GM12878 (cell line): ENCODE measurements at regions not wholly inside any gene's neighbourhood (a gene's known extent, or its start where the extent isn't known, plus 50 kb on each side); places are given as distances from the start of the nearest gene placed in this dataset.

ENCODE experiments used
- ATAC-seq: fragments of 200-7000 bp; cut with Tn5 transposase; 3 replicates; pipeline ENCODE4 v1.9.1; 2020; ENCODE audit warnings: mild to moderate bottlenecking, moderate library complexity
- BruUV-seq: library from RNA; stranded (reverse); fragments of 400-500 nt; replicated peaks from 2 replicates; lab custom pipeline; 2021; lab: Mats Ljungman, UMichigan
- CTCF ChIA-PET: fragments of 300-600 bp; sonication (Branson Sonifier 250); formaldehyde crosslinking; extraction: SDS; loops from one replicate; lab custom pipeline; 2021; ENCODE audit warnings: inconsistent platforms; lab: Yijun Ruan, JAX
- POLR2A ChIA-PET: fragments of 350-600 bp; formaldehyde crosslinking; extraction: SDS; loops from one replicate; lab custom pipeline; 2021; ENCODE audit warnings: inconsistent platforms; lab: Charles Lee
- RAD21 ChIA-PET: fragments of 300-600 bp; sonication (Branson Sonifier 250); formaldehyde crosslinking; loops from one replicate; lab custom pipeline; 2023; ENCODE audit warnings: antibody characterized with exemption; ENCODE audit not compliant: unreplicated experiment; lab: Charles Lee
- SMC1A ChIA-PET: fragments of 300-600 bp; sonication (Branson Sonifier 250); formaldehyde crosslinking; loops from one replicate; lab custom pipeline; 2023; ENCODE audit not compliant: unreplicated experiment, uncharacterized antibody; lab: Charles Lee
- DNase-seq: peaks from one replicate; pipeline ENCODE4 v3.0.0-alpha.2; 2011; ENCODE audit warnings: low read depth, low spot score
- FAIRE-seq: peaks from 3 replicates; lab custom pipeline; 2011; peaks lifted over from hg19 to GRCh38; lab: Jason Lieb, UNC
- H2AFZ ChIP-seq: 2 replicates; pipeline ENCODE4 v1.6.0; 2011; ENCODE audit warnings: low read depth, low read length, control low read depth; ENCODE audit not compliant: control insufficient read depth
- H3K27ac ChIP-seq: 2 replicates; pipeline ENCODE4 v1.5.1; 2011; ENCODE audit warnings: control low read depth; ENCODE audit not compliant: control insufficient read depth, insufficient read depth
- H3K27me3 ChIP-seq, 2 experiments: replicated peaks in 1 of 2; 2 replicates each; pipeline versions ENCODE4 v1.6.0 to v1.6.1; 2011; ENCODE audit warnings: low read length in 1 of 2; ENCODE audit not compliant: control insufficient read depth in 2 of 2, insufficient read depth in 2 of 2
- H3K36me3 ChIP-seq, 2 experiments: 2 replicates each; pipeline ENCODE4 v1.5.1; 2011; ENCODE audit warnings: low read length in 1 of 2; ENCODE audit not compliant: control insufficient read depth in 2 of 2, insufficient read depth in 2 of 2
- H3K4me1 ChIP-seq: 2 replicates; pipeline ENCODE4 v1.6.1; 2011; ENCODE audit warnings: mild to moderate bottlenecking, low read length, moderate library complexity, mixed read lengths; ENCODE audit not compliant: control insufficient read depth, insufficient read depth
- H3K4me2 ChIP-seq: 2 replicates; pipeline ENCODE4 v1.6.0; 2011; ENCODE audit warnings: control low read depth; ENCODE audit not compliant: control insufficient read depth, insufficient read depth
- H3K4me3 ChIP-seq: fragments of 200-600 bp; sonication (generic); 2 replicates; pipeline ENCODE4 v1.5.1; 2016
- H3K79me2 ChIP-seq: 2 replicates; pipeline ENCODE4 v1.6.0; 2011; ENCODE audit warnings: low read length; ENCODE audit not compliant: control insufficient read depth, insufficient read depth
- H3K9ac ChIP-seq: 2 replicates; pipeline ENCODE4 v1.8.0; 2011; ENCODE audit warnings: low read length, control low read depth, mixed read lengths; ENCODE audit not compliant: control insufficient read depth, insufficient read depth
- H3K9me3 ChIP-seq: replicated peaks from 3 replicates; pipeline ENCODE4 v1.5.1; 2011; ENCODE audit warnings: mild to moderate bottlenecking, low read length; ENCODE audit not compliant: control insufficient read depth, insufficient read depth
- H4K20me1 ChIP-seq: 2 replicates; pipeline ENCODE4 v1.6.0; 2011; ENCODE audit not compliant: control insufficient read depth, insufficient read depth
- BMI1 ChIP-seq: fragments of 450-650 bp; IDR thresholded peaks from 2 replicates; pipeline ENCODE4 v1.6.1; 2016; ENCODE audit warnings: mild to moderate bottlenecking, moderate library complexity, borderline replicate concordance
- DPF2 ChIP-seq: fragments of 450-650 bp; IDR thresholded peaks from 2 replicates; pipeline ENCODE4 v1.6.1; 2017; ENCODE audit warnings: mild to moderate bottlenecking
- FOXM1 ChIP-seq: IDR thresholded peaks from 2 replicates; pipeline ENCODE4 v1.6.1; 2012; ENCODE audit warnings: low read depth, mild to moderate bottlenecking, inconsistent platforms, low read length, moderate library complexity
- GATAD2B ChIP-seq: fragments of 450-650 bp; conservative IDR thresholded peaks from 2 replicates; pipeline ENCODE4 v1.6.1; 2017; ENCODE audit warnings: low read depth, mild to moderate bottlenecking, moderate library complexity
- NFXL1 ChIP-seq: fragments of 450-650 bp; IDR thresholded peaks from 2 replicates; pipeline ENCODE4 v1.6.1; 2017; ENCODE audit warnings: antibody characterized with exemption, mild to moderate bottlenecking, borderline replicate concordance
- NFYB ChIP-seq: IDR thresholded peaks from 2 replicates; pipeline ENCODE4 v1.6.1; 2011; ENCODE audit warnings: low read depth, mild to moderate bottlenecking, low read length, improper control_type of control experiment, moderate library complexity; ENCODE audit not compliant: insufficient read depth
- RAD21 ChIP-seq: IDR thresholded peaks from 2 replicates; pipeline ENCODE4 v1.6.1; 2011; ENCODE audit warnings: mild to moderate bottlenecking, low read depth, low read length, moderate library complexity; ENCODE audit not compliant: insufficient read depth
- RB1 ChIP-seq: fragments of 450-650 bp; formaldehyde crosslinking; IDR thresholded peaks from 2 replicates; pipeline ENCODE4 v1.6.1; 2017; ENCODE audit warnings: mild to moderate bottlenecking, borderline replicate concordance
- RELA ChIP-seq: fragments of 450-650 bp; IDR thresholded peaks from 2 replicates; pipeline ENCODE4 v1.8.0; 2014; ENCODE audit warnings: borderline replicate concordance; ENCODE audit not compliant: partially characterized antibody
- RUNX3 ChIP-seq: IDR thresholded peaks from 2 replicates; pipeline ENCODE4 v1.6.1; 2012; ENCODE audit warnings: low read length, inconsistent platforms
- WGBS: methylation state at CpG from one replicate; pipeline ENCODE4 v1.1.6; 2016; ENCODE audit warnings: low lambda C conversion rate; ENCODE audit not compliant: insufficient replicate concordance, insufficient coverage; ENCODE audit errors: missing lambda C conversion rate; 5-methylcytosine and 5-hydroxymethylcytosine counted together
- in situ Hi-C: fragments of 300-500 bp; cut with MboI; formaldehyde crosslinking; loops from 9 replicates; pipeline ENCODE4 v1.14.3; 2018; ENCODE audit warnings: mixed read lengths
- intact Hi-C: fragments of 100-400 bp; cut with micrococcal nuclease; formaldehyde crosslinking; loops from one replicate; pipeline ENCODE4 v1.14.2; 2022; ENCODE audit not compliant: unreplicated experiment
- TF ChIP-seq, protein P1 (sequence below): fragments of 450-650 bp; IDR thresholded peaks from 2 replicates; pipeline ENCODE4 v1.6.1; 2017; ENCODE audit warnings: low read depth, mild to moderate bottlenecking, moderate library complexity
- TF ChIP-seq, protein P2 (sequence below): fragments of 450-650 bp; IDR thresholded peaks from 2 replicates; pipeline ENCODE4 v1.6.1; 2016; ENCODE audit warnings: mild to moderate bottlenecking
- TF ChIP-seq, protein P3 (sequence below): IDR thresholded peaks from 2 replicates; pipeline ENCODE4 v1.6.1; 2012; ENCODE audit warnings: low read depth, low read length, improper control_type of control experiment
- TF ChIP-seq, protein P4 (sequence below): fragments of 450-650 bp; IDR thresholded peaks from 2 replicates; pipeline ENCODE4 v1.6.1; 2017; ENCODE audit warnings: mild to moderate bottlenecking, low read depth, inconsistent platforms; ENCODE audit not compliant: poor library complexity, severe bottlenecking
- TF ChIP-seq, protein P5 (sequence below): IDR thresholded peaks from 2 replicates; pipeline ENCODE4 v1.6.1; 2011; ENCODE audit warnings: borderline replicate concordance, low read depth, mild to moderate bottlenecking, moderate library complexity, low read length; ENCODE audit not compliant: insufficient read depth, poor library complexity, severe bottlenecking

DNA sequence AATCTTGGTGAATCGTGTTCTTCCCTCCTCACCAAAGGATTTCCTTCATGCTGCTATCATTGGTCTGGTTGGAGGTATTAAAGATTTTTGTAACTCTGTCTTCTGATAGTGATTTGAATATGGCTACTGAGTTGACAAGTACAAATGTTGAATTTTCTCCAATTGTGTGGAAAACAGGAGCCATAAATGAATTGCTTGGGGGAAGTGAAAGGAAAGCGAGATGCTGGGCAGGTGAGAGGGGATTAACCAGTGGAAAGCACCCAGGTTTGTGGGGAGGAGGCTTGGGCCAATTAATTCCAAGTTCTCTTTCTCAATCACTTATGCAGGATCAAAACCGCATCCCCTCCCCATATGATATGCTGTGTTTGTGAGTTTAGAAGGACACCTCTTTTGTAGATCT lies 372.5 kb downstream of the IL20RB start:
- Histone ChIP-seq H3K79me2 (no peaks in the 10 kb centered on the region), H3K27ac (peak overlapping the region; percentile 60), H2AFZ (peak overlapping the region; percentile 37), H3K4me2 (peak overlapping the region; percentile 69), H3K27me3 (no peaks in the 10 kb centered on the region), H3K9me3 (peaks cover 6% of the 10 kb centered on the region; the same call in 2 of the 3 replicates), H3K4me3 (no peak overlapping the region), H3K4me1 (peaks cover 10% of the 10 kb centered on the region; the same call in 1 of the 2 replicates), H3K36me3 (no peaks in the 10 kb centered on the region), H3K9ac (no peak overlapping the region), H4K20me1 (no peaks in the 10 kb centered on the region)
- in situ Hi-C loops, result no loop called here
- intact Hi-C loops, result loop anchor here (2.0 kb wide), 1 partner anchor 659 kb away; no protein-coding TSS in a partner anchor
- SMC1A ChIA-PET, result no interaction called here
- no peak for FAIRE-seq
- DNase-seq, result peak; percentile 45
- peak; percentile 57 for ATAC-seq
- POLR2A ChIA-PET, result no interaction called here
- 20% methylated on average over 3 of the region's 3 CpGs for WGBS
- CTCF ChIA-PET, result no interaction called here
- BruUV-seq, result no TSS peak
- RAD21 ChIA-PET, result no interaction called here
- TF ChIP-seq DPF2 (peak; percentile 94), RUNX3 (peak; percentile 90), RAD21 (0 out of 2 replicates have a peak, but pooled peaks have one; percentile 2), FOXM1 (peak; percentile 91; the same call in 1 of the 2 replicates), BMI1 (peak; percentile 77), NFXL1 (no peak), RELA (peak; percentile 86), RB1 (no peak), NFYB (no peak), GATAD2B (0 out of 2 replicates have a peak, but pooled peaks have one; percentile 57)
- TF ChIP-seq, protein P1, sequence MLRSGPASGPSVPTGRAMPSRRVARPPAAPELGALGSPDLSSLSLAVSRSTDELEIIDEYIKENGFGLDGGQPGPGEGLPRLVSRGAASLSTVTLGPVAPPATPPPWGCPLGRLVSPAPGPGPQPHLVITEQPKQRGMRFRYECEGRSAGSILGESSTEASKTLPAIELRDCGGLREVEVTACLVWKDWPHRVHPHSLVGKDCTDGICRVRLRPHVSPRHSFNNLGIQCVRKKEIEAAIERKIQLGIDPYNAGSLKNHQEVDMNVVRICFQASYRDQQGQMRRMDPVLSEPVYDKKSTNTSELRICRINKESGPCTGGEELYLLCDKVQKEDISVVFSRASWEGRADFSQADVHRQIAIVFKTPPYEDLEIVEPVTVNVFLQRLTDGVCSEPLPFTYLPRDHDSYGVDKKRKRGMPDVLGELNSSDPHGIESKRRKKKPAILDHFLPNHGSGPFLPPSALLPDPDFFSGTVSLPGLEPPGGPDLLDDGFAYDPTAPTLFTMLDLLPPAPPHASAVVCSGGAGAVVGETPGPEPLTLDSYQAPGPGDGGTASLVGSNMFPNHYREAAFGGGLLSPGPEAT, result peak; percentile 98
- TF ChIP-seq, protein P2, sequence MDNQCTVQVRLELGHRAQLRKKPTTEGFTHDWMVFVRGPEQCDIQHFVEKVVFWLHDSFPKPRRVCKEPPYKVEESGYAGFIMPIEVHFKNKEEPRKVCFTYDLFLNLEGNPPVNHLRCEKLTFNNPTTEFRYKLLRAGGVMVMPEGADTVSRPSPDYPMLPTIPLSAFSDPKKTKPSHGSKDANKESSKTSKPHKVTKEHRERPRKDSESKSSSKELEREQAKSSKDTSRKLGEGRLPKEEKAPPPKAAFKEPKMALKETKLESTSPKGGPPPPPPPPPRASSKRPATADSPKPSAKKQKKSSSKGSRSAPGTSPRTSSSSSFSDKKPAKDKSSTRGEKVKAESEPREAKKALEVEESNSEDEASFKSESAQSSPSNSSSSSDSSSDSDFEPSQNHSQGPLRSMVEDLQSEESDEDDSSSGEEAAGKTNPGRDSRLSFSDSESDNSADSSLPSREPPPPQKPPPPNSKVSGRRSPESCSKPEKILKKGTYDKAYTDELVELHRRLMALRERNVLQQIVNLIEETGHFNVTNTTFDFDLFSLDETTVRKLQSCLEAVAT, result no peak
- TF ChIP-seq, protein P3, sequence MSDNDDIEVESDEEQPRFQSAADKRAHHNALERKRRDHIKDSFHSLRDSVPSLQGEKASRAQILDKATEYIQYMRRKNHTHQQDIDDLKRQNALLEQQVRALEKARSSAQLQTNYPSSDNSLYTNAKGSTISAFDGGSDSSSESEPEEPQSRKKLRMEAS, result no peak
- TF ChIP-seq, protein P4, sequence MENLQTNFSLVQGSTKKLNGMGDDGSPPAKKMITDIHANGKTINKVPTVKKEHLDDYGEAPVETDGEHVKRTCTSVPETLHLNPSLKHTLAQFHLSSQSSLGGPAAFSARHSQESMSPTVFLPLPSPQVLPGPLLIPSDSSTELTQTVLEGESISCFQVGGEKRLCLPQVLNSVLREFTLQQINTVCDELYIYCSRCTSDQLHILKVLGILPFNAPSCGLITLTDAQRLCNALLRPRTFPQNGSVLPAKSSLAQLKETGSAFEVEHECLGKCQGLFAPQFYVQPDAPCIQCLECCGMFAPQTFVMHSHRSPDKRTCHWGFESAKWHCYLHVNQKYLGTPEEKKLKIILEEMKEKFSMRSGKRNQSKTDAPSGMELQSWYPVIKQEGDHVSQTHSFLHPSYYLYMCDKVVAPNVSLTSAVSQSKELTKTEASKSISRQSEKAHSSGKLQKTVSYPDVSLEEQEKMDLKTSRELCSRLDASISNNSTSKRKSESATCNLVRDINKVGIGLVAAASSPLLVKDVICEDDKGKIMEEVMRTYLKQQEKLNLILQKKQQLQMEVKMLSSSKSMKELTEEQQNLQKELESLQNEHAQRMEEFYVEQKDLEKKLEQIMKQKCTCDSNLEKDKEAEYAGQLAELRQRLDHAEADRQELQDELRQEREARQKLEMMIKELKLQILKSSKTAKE, result no peak
- TF ChIP-seq, protein P5, sequence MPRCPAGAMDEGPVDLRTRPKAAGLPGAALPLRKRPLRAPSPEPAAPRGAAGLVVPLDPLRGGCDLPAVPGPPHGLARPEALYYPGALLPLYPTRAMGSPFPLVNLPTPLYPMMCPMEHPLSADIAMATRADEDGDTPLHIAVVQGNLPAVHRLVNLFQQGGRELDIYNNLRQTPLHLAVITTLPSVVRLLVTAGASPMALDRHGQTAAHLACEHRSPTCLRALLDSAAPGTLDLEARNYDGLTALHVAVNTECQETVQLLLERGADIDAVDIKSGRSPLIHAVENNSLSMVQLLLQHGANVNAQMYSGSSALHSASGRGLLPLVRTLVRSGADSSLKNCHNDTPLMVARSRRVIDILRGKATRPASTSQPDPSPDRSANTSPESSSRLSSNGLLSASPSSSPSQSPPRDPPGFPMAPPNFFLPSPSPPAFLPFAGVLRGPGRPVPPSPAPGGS, result peak; percentile 60
